ENCODE measurements at regions not wholly inside any gene's neighbourhood (a gene's known extent, or its start where the extent isn't known, plus 50 kb on each side); places are given as distances from the start of the nearest gene placed in this dataset.

DNA sequence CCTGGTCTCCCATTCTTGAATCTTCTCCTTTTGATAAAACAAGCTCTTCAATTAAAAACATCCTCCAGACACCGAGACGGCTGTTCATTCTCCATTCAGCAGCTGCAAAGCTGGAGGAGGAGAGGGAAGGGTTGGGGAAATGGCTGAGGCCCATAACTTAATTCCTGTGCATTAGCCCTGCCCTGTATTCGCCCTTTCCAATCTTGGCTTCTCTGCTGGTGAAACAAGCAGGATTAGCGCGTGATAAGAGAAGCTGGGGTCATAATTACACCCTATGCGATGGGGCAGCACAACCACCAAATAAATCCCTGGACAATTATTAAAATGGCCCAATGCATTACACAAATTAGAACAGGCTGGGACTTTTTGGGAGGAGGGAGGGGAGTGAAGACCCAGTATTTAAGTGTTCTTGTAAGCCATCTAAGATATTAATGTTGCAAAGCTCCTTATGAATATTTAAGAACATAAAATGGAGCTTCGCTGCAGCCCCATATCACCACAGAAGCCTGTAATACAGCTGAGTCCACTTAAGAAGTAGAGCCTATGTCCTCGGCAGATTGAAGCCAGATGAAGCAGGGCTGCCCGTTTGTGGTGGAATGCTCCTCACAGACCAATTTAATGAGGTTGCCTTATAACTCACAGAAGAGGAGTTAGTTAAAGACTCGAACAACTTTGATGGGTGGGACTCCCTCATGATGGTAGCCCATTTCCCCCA is 176.6 kb upstream of the SKOR2 start:
- no peak overlapping the region for H3K4me3 ChIP-seq
- no peaks in the 10 kb centered on the region for H3K36me3 ChIP-seq
- H3K27ac ChIP-seq, result no peak overlapping the region
- H3K4me1 ChIP-seq (ENCODE audit: low read depth), result no peaks in the 10 kb centered on the region
- TF ChIP-seq, protein P1, sequence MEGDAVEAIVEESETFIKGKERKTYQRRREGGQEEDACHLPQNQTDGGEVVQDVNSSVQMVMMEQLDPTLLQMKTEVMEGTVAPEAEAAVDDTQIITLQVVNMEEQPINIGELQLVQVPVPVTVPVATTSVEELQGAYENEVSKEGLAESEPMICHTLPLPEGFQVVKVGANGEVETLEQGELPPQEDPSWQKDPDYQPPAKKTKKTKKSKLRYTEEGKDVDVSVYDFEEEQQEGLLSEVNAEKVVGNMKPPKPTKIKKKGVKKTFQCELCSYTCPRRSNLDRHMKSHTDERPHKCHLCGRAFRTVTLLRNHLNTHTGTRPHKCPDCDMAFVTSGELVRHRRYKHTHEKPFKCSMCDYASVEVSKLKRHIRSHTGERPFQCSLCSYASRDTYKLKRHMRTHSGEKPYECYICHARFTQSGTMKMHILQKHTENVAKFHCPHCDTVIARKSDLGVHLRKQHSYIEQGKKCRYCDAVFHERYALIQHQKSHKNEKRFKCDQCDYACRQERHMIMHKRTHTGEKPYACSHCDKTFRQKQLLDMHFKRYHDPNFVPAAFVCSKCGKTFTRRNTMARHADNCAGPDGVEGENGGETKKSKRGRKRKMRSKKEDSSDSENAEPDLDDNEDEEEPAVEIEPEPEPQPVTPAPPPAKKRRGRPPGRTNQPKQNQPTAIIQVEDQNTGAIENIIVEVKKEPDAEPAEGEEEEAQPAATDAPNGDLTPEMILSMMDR (IDR thresholded peaks at IDR 0.05; ENCODE audit: low read depth, low read length), result no peak
- peaks cover 4% of the 10 kb centered on the region for H3K27me3 ChIP-seq
- no peaks in the 10 kb centered on the region for H3K9me3 ChIP-seq (ENCODE audit: low read depth)
- DNase-seq (ENCODE audit: low read depth in 1 of 2, low spot score in 1 of 2), result no peak

DNA sequence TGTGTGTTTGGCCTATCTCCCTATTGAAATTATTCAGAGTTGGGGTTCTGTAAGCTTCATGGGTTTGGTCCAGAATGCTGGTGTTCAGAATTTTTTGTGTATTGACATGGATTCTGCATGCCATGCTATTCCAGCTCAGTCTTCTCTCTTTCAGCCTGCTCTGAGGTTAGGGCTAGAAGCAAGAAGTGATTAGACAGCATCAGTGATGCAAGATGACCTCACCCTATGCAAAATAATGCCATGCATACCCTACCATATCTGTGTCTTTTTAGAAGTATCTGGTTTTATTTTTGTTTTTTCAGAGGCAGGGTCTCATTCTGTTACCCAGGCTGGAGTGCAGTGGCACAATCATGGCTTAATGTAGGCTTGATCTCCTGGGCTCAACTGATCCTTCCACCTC is 175.6 kb upstream of the SKOR2 start:
- Histone ChIP-seq H3K36me3 (no peaks in the 10 kb centered on the region), H3K27ac (no peak overlapping the region), H3K27me3 (peaks cover 3% of the 10 kb centered on the region)

DNA sequence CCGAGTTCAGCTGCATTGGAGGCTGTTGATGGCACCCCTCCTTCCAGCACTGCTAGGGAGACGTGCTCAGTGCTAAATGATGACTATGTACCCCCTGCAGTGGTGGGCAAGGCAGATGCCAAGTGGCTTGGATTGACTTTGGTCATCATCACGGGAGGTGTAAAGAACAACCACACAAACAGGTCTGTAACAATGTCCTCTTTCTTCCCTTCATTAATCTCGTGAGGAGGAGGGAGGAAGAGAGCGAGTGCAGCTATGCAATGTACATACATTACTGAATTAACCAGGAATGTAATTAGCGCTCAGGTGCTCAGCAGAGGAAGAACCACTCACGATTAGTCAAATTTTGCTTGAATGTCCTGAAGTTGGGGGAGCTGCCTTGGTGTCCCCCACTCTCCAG is 173.9 kb upstream of the SKOR2 start:
- H3K4me3 ChIP-seq, result no peak overlapping the region
- TF ChIP-seq, protein P1 (IDR thresholded peaks at IDR 0.05; ENCODE audit: low read depth, low read length), result no peak
- H3K9me3 ChIP-seq (ENCODE audit: low read depth), result no peaks in the 10 kb centered on the region
- H3K4me1 ChIP-seq (ENCODE audit: low read depth), result no peaks in the 10 kb centered on the region
- no peaks in the 10 kb centered on the region for H3K36me3 ChIP-seq
- no peak overlapping the region for H3K27ac ChIP-seq
- H3K27me3 ChIP-seq, result peaks cover 7% of the 10 kb centered on the region
- no peak for DNase-seq (ENCODE audit: low read depth in 1 of 2, low spot score in 1 of 2)

More for the DNA sequence above, 175.6 kb upstream of the SKOR2 start:
- DNase-seq (ENCODE audit: low read depth in 1 of 2, low spot score in 1 of 2), result no peak
- Histone ChIP-seq H3K4me1 (ENCODE audit: low read depth) (no peaks in the 10 kb centered on the region), H3K4me3 (no peak overlapping the region), H3K9me3 (ENCODE audit: low read depth) (no peaks in the 10 kb centered on the region)
- TF ChIP-seq, protein P1 (IDR thresholded peaks at IDR 0.05; ENCODE audit: low read depth, low read length), result no peak

DNA sequence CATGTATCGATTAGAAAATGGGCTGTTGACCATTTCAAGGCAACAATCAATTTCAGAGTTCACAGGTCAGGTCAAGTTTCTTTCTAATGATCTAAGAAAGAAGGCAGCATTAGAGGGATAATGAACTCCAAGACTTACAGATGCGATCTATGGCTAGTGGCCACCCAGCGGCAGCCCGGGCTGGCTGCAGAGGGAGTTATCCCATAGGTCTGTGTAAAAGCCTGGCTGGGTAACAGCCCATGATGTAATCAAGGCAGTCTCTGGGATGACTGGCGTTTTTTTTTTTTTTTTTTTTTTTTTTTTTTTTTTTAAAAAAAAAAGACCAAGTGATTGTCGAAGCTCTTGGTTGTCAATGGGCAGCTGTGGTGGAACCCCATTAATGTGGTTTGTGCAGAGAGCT is 171.1 kb upstream of the SKOR2 start:
- H3K27ac ChIP-seq, result no peak overlapping the region

DNA sequence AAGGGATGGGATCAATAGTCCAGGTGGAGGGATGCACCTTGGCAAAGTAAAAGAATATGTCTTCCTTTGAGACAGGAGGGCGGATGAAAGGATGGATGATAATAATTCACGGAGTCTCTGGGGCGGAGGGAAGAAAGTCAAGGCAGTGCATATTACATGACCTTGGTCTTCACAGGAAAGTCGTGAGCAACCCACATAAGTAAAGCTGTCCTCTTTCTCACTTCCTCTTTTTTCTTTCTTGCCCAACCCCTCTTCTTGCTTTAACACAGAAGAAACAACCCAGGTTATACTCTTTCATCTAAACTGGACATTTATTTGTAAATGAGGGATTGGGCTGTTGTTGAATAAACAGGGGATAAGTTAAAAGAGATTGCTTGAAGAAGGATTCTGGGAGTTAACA is 168.7 kb upstream of the SKOR2 start:
- no peak for DNase-seq (ENCODE audit: low read depth in 1 of 2, low spot score in 1 of 2)
- H3K27me3 ChIP-seq, result peaks cover 50% of the 10 kb centered on the region
- no peak overlapping the region for H3K4me3 ChIP-seq
- H3K27ac ChIP-seq, result no peak overlapping the region
- no peaks in the 10 kb centered on the region for H3K9me3 ChIP-seq (ENCODE audit: low read depth)
- no peaks in the 10 kb centered on the region for H3K36me3 ChIP-seq
- TF ChIP-seq, protein P1 (IDR thresholded peaks at IDR 0.05; ENCODE audit: low read depth, low read length), result no peak
- H3K4me1 ChIP-seq (ENCODE audit: low read depth), result no peaks in the 10 kb centered on the region

More for the DNA sequence above, 171.1 kb upstream of the SKOR2 start:
- Histone ChIP-seq H3K36me3 (no peaks in the 10 kb centered on the region), H3K9me3 (ENCODE audit: low read depth) (no peaks in the 10 kb centered on the region), H3K4me1 (ENCODE audit: low read depth) (no peaks in the 10 kb centered on the region), H3K27me3 (peaks cover 34% of the 10 kb centered on the region), H3K4me3 (no peak overlapping the region)
- no peak for DNase-seq (ENCODE audit: low read depth in 1 of 2, low spot score in 1 of 2)
- TF ChIP-seq, protein P1 (IDR thresholded peaks at IDR 0.05; ENCODE audit: low read depth, low read length), result no peak
